H1 (cell line): ENCODE measurements at regions not wholly inside any gene's neighbourhood (a gene's known extent, or its start where the extent isn't known, plus 50 kb on each side); places are given as distances from the start of the nearest gene placed in this dataset.

Experiments used
- CTCF ChIA-PET: fragments of 300-600 bp; sonication (Branson Sonifier 250); formaldehyde crosslinking; loops from one replicate; lab custom pipeline; 2021; ENCODE audit not compliant: partially characterized antibody; lab: Charles Lee
- POLR2A ChIA-PET: fragments of 300-600 bp; sonication (Branson Sonifier 250); formaldehyde crosslinking; loops from one replicate; lab custom pipeline; 2021; ENCODE audit warnings: inconsistent platforms; ENCODE audit not compliant: partially characterized antibody; lab: Charles Lee
- DNase-seq, 2 experiments: peaks; one replicate each; pipeline versions ENCODE4 v3.0.0 to v3.0.0-alpha.2; 2010 to 2022; ENCODE audit warnings: low spot score in 2 of 2, low read depth in 1 of 2, mixed read lengths in 1 of 2
- FAIRE-seq: peaks from 2 replicates; lab custom pipeline; 2011; peaks lifted over from hg19 to GRCh38; lab: Jason Lieb, UNC
- H2AFZ ChIP-seq: 2 replicates; pipeline ENCODE4 v1.8.1; 2012; ENCODE audit warnings: low read length, inconsistent platforms
- H2AK5ac ChIP-seq: 2 replicates; pipeline ENCODE4 v1.6.1; 2013; ENCODE audit warnings: low read depth, low read length
- H2BK120ac ChIP-seq: replicated peaks from 2 replicates; pipeline ENCODE3; 2013; ENCODE audit warnings: low read depth, low read length, inconsistent platforms
- H2BK12ac ChIP-seq: 2 replicates; pipeline ENCODE4 v1.6.1; 2013; ENCODE audit warnings: low read depth, low read length
- H2BK15ac ChIP-seq: 2 replicates; pipeline ENCODE4 v1.6.1; 2013; ENCODE audit warnings: low read length
- H2BK20ac ChIP-seq: 2 replicates; pipeline ENCODE4 v1.6.1; 2013; ENCODE audit warnings: low read length
- H2BK5ac ChIP-seq: 2 replicates; pipeline ENCODE4 v1.6.1; 2013; ENCODE audit warnings: low read depth, low read length
- H3K14ac ChIP-seq: 2 replicates; pipeline ENCODE4 v1.6.1; 2013; ENCODE audit warnings: inconsistent platforms; ENCODE audit not compliant: insufficient read length
- H3K18ac ChIP-seq: 2 replicates; pipeline ENCODE4 v1.6.1; 2013; ENCODE audit warnings: low read length; ENCODE audit errors: extremely low read depth
- H3K23ac ChIP-seq: 2 replicates; pipeline ENCODE4 v1.6.1; 2013; ENCODE audit warnings: inconsistent platforms; ENCODE audit not compliant: insufficient read length
- H3K23me2 ChIP-seq: 2 replicates; pipeline ENCODE4 v1.6.1; 2013; ENCODE audit warnings: low read depth, low read length
- H3K27ac ChIP-seq: 2 replicates; pipeline ENCODE4 v1.6.1; 2011; ENCODE audit warnings: low read depth, low read length, inconsistent platforms
- H3K27me3 ChIP-seq, 4 experiments: replicated peaks in 1 of 4; 1 replicate in 1 of 4; 2 replicates in 3 of 4; pipeline versions ENCODE4 v1.6.1 to v1.8.1; 2011 to 2013; ENCODE audit warnings: low read length in 3 of 4, mild to moderate bottlenecking in 3 of 4, inconsistent platforms in 2 of 4, mixed read lengths in 2 of 4, moderate library complexity in 1 of 4; ENCODE audit not compliant: control insufficient read depth in 3 of 4, insufficient read depth in 3 of 4; ENCODE audit errors: extremely low read depth in 1 of 4
- H3K36me3 ChIP-seq, 4 experiments: 2 replicates each; pipeline versions ENCODE4 v1.6.1 to v1.8.1; 2011 to 2013; ENCODE audit warnings: mild to moderate bottlenecking in 4 of 4, low read length in 3 of 4, moderate library complexity in 2 of 4, control low read depth in 1 of 4, inconsistent platforms in 1 of 4; ENCODE audit not compliant: insufficient read depth in 4 of 4, control insufficient read depth in 2 of 4
- H3K4ac ChIP-seq: replicated peaks from 2 replicates; pipeline ENCODE3; 2013; ENCODE audit warnings: low read length, low read depth, mixed read lengths, inconsistent platforms; ENCODE audit not compliant: insufficient read length
- H3K4me1 ChIP-seq, 4 experiments: replicated peaks in 1 of 4; 1 replicate in 1 of 4; 2 replicates in 3 of 4; pipeline versions ENCODE4 v1.6.1 to v1.8.1; 2011 to 2013; ENCODE audit warnings: low read length in 3 of 4, inconsistent platforms in 2 of 4, mixed read lengths in 1 of 4; ENCODE audit not compliant: insufficient read depth in 4 of 4, control insufficient read depth in 3 of 4
- H3K4me2 ChIP-seq, 2 experiments: 2 replicates each; pipeline versions ENCODE4 v1.6.1 to v1.8.1; 2011 to 2013; ENCODE audit warnings: low read depth in 2 of 2, low read length in 2 of 2, control low read depth in 1 of 2, inconsistent platforms in 1 of 2, mild to moderate bottlenecking in 1 of 2; ENCODE audit not compliant: insufficient read depth in 1 of 2
- H3K4me3 ChIP-seq, 4 experiments: fragments of 200-600, 300-600 bp in 1 of 4; sonication (generic), shearing (Covaris generic), sonication (Bioruptor Twin) in 1 of 4; 2 replicates each; pipeline versions ENCODE4 v1.5.1 to v1.8.1; 2011 to 2016; ENCODE audit warnings: low read length in 4 of 4, low read depth in 3 of 4, control low read depth in 2 of 4, inconsistent platforms in 2 of 4, mild to moderate bottlenecking in 2 of 4, mixed read lengths in 1 of 4, moderate library complexity in 1 of 4; ENCODE audit not compliant: insufficient read depth in 2 of 4; ENCODE audit errors: extremely low read depth in 1 of 4
- H3K56ac ChIP-seq: replicated peaks from 2 replicates; pipeline ENCODE3; 2013; ENCODE audit warnings: low read depth, mild to moderate bottlenecking, mixed read lengths, low read length, inconsistent platforms; ENCODE audit not compliant: insufficient read length
- H3K79me1 ChIP-seq: 2 replicates; pipeline ENCODE4 v1.6.1; 2013; ENCODE audit warnings: low read depth, low read length, control low read depth
- H3K79me2 ChIP-seq, 2 experiments: 2 replicates each; pipeline versions ENCODE4 v1.6.1 to v1.8.1; 2012 to 2013; ENCODE audit warnings: low read length in 2 of 2, mild to moderate bottlenecking in 2 of 2, inconsistent platforms in 1 of 2; ENCODE audit not compliant: insufficient read depth in 2 of 2, control insufficient read depth in 1 of 2
- H3K9ac ChIP-seq, 4 experiments: replicated peaks in 1 of 4; 1 replicate in 1 of 4; 2 replicates in 3 of 4; pipeline versions ENCODE4 v1.6.1 to v1.8.1; 2011 to 2013; ENCODE audit warnings: low read depth in 3 of 4, low read length in 3 of 4, control low read depth in 2 of 4, mild to moderate bottlenecking in 2 of 4, moderate library complexity in 2 of 4, inconsistent platforms in 1 of 4; ENCODE audit errors: extremely low read depth in 1 of 4
- H3K9me3 ChIP-seq, 2 experiments: 2 replicates each; pipeline versions ENCODE4 v1.6.1 to v1.8.1; 2012 to 2013; ENCODE audit warnings: mild to moderate bottlenecking in 2 of 2, moderate library complexity in 2 of 2, control low read depth in 1 of 2, inconsistent platforms in 1 of 2, low read depth in 1 of 2, low read length in 1 of 2, mixed read lengths in 1 of 2; ENCODE audit not compliant: insufficient read depth in 2 of 2
- H4K20me1 ChIP-seq, 2 experiments: replicated peaks in 1 of 2; 2 replicates each; pipeline versions ENCODE3 to v1.8.1; 2011 to 2013; ENCODE audit warnings: inconsistent platforms in 2 of 2, low read length in 2 of 2, mild to moderate bottlenecking in 1 of 2; ENCODE audit not compliant: insufficient read depth in 2 of 2, control insufficient read depth in 1 of 2
- H4K5ac ChIP-seq: 2 replicates; pipeline ENCODE4 v1.6.1; 2013; ENCODE audit warnings: low read length, low read depth, mixed read lengths, inconsistent platforms; ENCODE audit not compliant: insufficient read length
- H4K8ac ChIP-seq: 2 replicates; pipeline ENCODE4 v1.8.0; 2013; ENCODE audit warnings: mild to moderate bottlenecking, moderate library complexity, low read length, inconsistent platforms; ENCODE audit not compliant: insufficient read depth; ENCODE audit errors: extremely low read depth
- H4K91ac ChIP-seq: replicated peaks from 2 replicates; pipeline ENCODE3; 2013; ENCODE audit warnings: low read length, mixed read lengths, inconsistent platforms; ENCODE audit not compliant: insufficient read length
- ATF3 ChIP-seq: IDR thresholded peaks from 2 replicates; pipeline ENCODE4 v1.6.1; 2011; ENCODE audit warnings: low read depth, mild to moderate bottlenecking, low read length; ENCODE audit not compliant: insufficient read depth
- BCL11A ChIP-seq, 2 experiments: IDR thresholded peaks; one replicate each; pipeline ENCODE4 v1.6.1; 2011; ENCODE audit warnings: low read depth in 2 of 2, low read length in 2 of 2, mild to moderate bottlenecking in 2 of 2
- EZH2 ChIP-seq: fragments of 200-600 bp; sonication (generic); IDR thresholded peaks from 2 replicates; pipeline ENCODE4 v1.7.1; 2012; ENCODE audit warnings: low read depth, mild to moderate bottlenecking, moderate library complexity, low read length, inconsistent platforms; ENCODE audit not compliant: severe bottlenecking
- HDAC2 ChIP-seq, 2 experiments: fragments of 300-600 bp in 1 of 2; sonication (generic) in 1 of 2; IDR thresholded peaks; 2 replicates each; pipeline ENCODE4 v1.6.1; 2011 to 2012; ENCODE audit warnings: low read depth in 2 of 2, low read length in 2 of 2, mild to moderate bottlenecking in 2 of 2, moderate library complexity in 2 of 2, borderline replicate concordance in 1 of 2, inconsistent platforms in 1 of 2
- JUN ChIP-seq: IDR thresholded peaks from 2 replicates; pipeline ENCODE4 v1.6.1; 2011; ENCODE audit warnings: low read depth, mild to moderate bottlenecking, improper control_type of control experiment, low read length
- JUND ChIP-seq: IDR thresholded peaks from 2 replicates; pipeline ENCODE4 v1.6.1; 2011; ENCODE audit warnings: mild to moderate bottlenecking, improper control_type of control experiment, low read length
- KDM1A ChIP-seq: fragments of 200-600, 300-600 bp; sonication (generic); IDR thresholded peaks from 2 replicates; pipeline ENCODE4 v1.7.1; 2016; ENCODE audit warnings: mild to moderate bottlenecking, low read length, borderline replicate concordance
- KDM4A ChIP-seq: IDR thresholded peaks from one replicate; pipeline ENCODE4 v1.7.1; 2012; ENCODE audit warnings: low read depth, mild to moderate bottlenecking, moderate library complexity, low read length, inconsistent platforms; ENCODE audit not compliant: severe bottlenecking
- NRF1 ChIP-seq: IDR thresholded peaks from 2 replicates; pipeline ENCODE4 v1.6.1; 2011; ENCODE audit warnings: mild to moderate bottlenecking, low read depth, low read length, improper control_type of control experiment
- RNF2 ChIP-seq: fragments of 200-900, 300-1000 bp; sonication (generic); IDR thresholded peaks from 2 replicates; pipeline ENCODE4 v1.7.1; 2016; ENCODE audit warnings: borderline replicate concordance, low read depth, mild to moderate bottlenecking, antibody characterized with exemption, low read length; ENCODE audit not compliant: poor library complexity, severe bottlenecking; ENCODE audit errors: missing control alignments
- TAF7 ChIP-seq: optimal IDR thresholded peaks from 2 replicates; pipeline ENCODE3; 2011; ENCODE audit warnings: low read depth, mild to moderate bottlenecking, inconsistent platforms, low read length, moderate library complexity, borderline replicate concordance
- TCF12 ChIP-seq: IDR thresholded peaks from 2 replicates; pipeline ENCODE4 v1.6.1; 2011; ENCODE audit warnings: low read depth, mild to moderate bottlenecking, low read length
- YY1 ChIP-seq: IDR thresholded peaks from 2 replicates; pipeline ENCODE4 v1.6.1; 2011; ENCODE audit warnings: low read depth, mild to moderate bottlenecking, low read length
- WGBS, 2 experiments: shearing (Covaris generic) in 1 of 2; methylation state at CpG; one replicate each; pipeline versions ENCODE4 v1.1.6 to v1.1.7; 2013 to 2015; ENCODE audit warnings: low lambda C conversion rate in 2 of 2, mixed read lengths in 2 of 2, inconsistent platforms in 1 of 2, low coverage in 1 of 2, missing lambda C conversion rate in 1 of 2; ENCODE audit not compliant: insufficient replicate concordance in 2 of 2, insufficient coverage in 1 of 2, insufficient read length in 1 of 2; ENCODE audit errors: extremely low coverage in 1 of 2, missing lambda C conversion rate in 1 of 2; 5-methylcytosine and 5-hydroxymethylcytosine counted together

DNA sequence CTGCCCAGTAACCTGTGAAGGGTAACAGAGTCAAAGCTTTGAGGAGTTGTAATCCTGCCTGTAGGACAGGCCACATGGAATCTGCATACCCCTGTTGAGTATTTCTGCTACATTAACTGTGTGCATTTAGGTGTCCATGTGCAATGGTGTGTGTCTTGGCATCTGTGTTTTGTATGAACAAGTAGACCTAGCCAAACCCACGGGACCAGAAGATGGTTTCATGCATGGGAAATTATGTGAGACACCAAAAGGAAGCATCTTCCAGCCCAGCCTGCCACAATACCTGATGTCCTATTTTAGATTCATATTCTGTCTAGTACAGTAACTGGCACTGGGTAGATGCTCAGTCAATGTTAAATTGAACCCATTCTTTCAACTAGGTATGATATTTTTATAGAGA is 70.8 kb upstream of the KCND3 start:
- H3K9ac ChIP-seq = no peak overlapping the region
- no peak overlapping the region for H2AK5ac ChIP-seq
- CTCF ChIA-PET = interaction anchor here (0.7 to 2.4 kb wide), 7 partner anchors 9 to 228 kb away, joined by 3 to 7 read pairs (median 3); no protein-coding TSS in a partner anchor
- H3K4me2 ChIP-seq = no peak overlapping the region
- no peak overlapping the region for H2BK15ac ChIP-seq
- DNase-seq (no peak), FAIRE-seq (no peak)
- WGBS, 2 experiments = 85% methylated on average over 1 of the region's 1 CpG; no CpG with 5 or more reads in 1 of the 2 experiments
- H2BK12ac ChIP-seq = no peak overlapping the region
- H3K14ac ChIP-seq = no peak overlapping the region
- peaks cover 7 to 16% of the 10 kb centered on the region in 2 experiments for H3K9me3 ChIP-seq
- no peaks in the 10 kb centered on the region; a peak in 1 of 7 replicates for H3K4me1 ChIP-seq
- H3K23me2 ChIP-seq = no peaks in the 10 kb centered on the region
- H2BK20ac ChIP-seq = no peak overlapping the region
- no peak overlapping the region for H3K18ac ChIP-seq
- H2BK5ac ChIP-seq = no peak overlapping the region
- H4K20me1 ChIP-seq = no peaks in the 10 kb centered on the region
- H4K91ac ChIP-seq = no peak overlapping the region
- no peak overlapping the region for H3K23ac ChIP-seq
- no peak overlapping the region for H3K27ac ChIP-seq
- no peak overlapping the region for H3K4me3 ChIP-seq
- H3K56ac ChIP-seq = no peak overlapping the region
- no peak overlapping the region for H4K5ac ChIP-seq
- H3K79me2 ChIP-seq = no peaks in the 10 kb centered on the region
- no peak overlapping the region for H2BK120ac ChIP-seq
- no peaks in the 10 kb centered on the region for H3K27me3 ChIP-seq
- no peak overlapping the region for H3K4ac ChIP-seq
- POLR2A ChIA-PET = no interaction called here
- H3K79me1 ChIP-seq = no peaks in the 10 kb centered on the region
- 0 out of 8 replicates have a peak, but pooled peaks cover 0 to 2% (median 0%) of the 10 kb centered on the region in 4 experiments for H3K36me3 ChIP-seq
- H4K8ac ChIP-seq = no peak overlapping the region
- H2AFZ ChIP-seq = no peak overlapping the region
- TF ChIP-seq JUND (no peak), ATF3 (no peak), NRF1 (no peak), EZH2 (no peak), JUN (no peak), HDAC2 (IDR thresholded peaks at IDR 0.05; ENCODE audit: borderline replicate concordance in 1 of 2, low read depth in 2 of 2, low read length in 2 of 2) (no peak), RNF2 (no peak), BCL11A (IDR thresholded peaks at IDR 0.05; ENCODE audit: low read depth in 2 of 2, low read length in 2 of 2) (no peak), YY1 (no peak), KDM4A (no peak), TAF7 (no peak), TCF12 (no peak), KDM1A (no peak)
